ENCODE measurements at regions not wholly inside any gene's neighbourhood (a gene's known extent, or its start where the extent isn't known, plus 50 kb on each side); places are given as distances from the start of the nearest gene placed in this dataset.

DNA sequence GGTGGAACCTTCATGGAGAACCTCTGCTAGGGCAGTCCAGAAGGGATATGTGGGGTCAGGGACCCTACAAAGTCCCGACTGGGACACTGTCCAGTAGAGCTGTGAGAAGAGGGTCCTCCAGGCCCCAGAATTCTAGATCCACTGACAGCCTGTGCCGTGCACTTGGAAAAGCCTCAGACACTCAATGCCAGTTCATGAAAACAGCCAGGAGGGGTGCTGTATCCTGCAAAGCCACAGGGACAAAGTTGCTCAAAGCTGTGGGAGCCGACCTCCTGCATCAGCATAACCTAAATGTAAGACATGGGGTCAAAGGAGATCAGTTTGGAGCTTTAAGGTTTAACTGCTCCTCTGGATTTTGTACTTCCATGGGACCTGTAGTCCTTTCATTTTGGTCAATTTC is 448.8 kb upstream of the CADM2 start:
- DNase-seq (ENCODE audit: low read depth in 1 of 2, low spot score in 1 of 2) (peak in 1 of 2 experiments; percentile 1), FAIRE-seq (no peak), ATAC-seq (no peak)
- Histone ChIP-seq H3K4me3 (no peak overlapping the region), H3K9me3 (no peaks in the 10 kb centered on the region), H3K4me1 (no peaks in the 10 kb centered on the region), H3K27ac (no peak overlapping the region), H3K4me2 (no peak overlapping the region)
- 8% methylated on average over 3 of the region's 3 CpGs for WGBS (ENCODE audit: missing lambda C conversion rate)
- no peak for TF ChIP-seq MAZ (IDR thresholded peaks at IDR 0.05; ENCODE audit: borderline replicate concordance, low read depth, low read length)
- no peak for TF ChIP-seq RNF2 (IDR thresholded peaks at IDR 0.05; ENCODE audit: borderline replicate concordance, low read depth)
- TF ChIP-seq JUN (IDR thresholded peaks at IDR 0.05), result no peak
- no peak for TF ChIP-seq SREBF2 (IDR thresholded peaks at IDR 0.05)
- TF ChIP-seq, protein P1, sequence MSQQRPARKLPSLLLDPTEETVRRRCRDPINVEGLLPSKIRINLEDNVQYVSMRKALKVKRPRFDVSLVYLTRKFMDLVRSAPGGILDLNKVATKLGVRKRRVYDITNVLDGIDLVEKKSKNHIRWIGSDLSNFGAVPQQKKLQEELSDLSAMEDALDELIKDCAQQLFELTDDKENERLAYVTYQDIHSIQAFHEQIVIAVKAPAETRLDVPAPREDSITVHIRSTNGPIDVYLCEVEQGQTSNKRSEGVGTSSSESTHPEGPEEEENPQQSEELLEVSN (IDR thresholded peaks at IDR 0.05; ENCODE audit: borderline replicate concordance, low read depth), result no peak
- TF ChIP-seq NR3C1 (IDR thresholded peaks at IDR 0.05), result no peak
- TF ChIP-seq, protein P2, sequence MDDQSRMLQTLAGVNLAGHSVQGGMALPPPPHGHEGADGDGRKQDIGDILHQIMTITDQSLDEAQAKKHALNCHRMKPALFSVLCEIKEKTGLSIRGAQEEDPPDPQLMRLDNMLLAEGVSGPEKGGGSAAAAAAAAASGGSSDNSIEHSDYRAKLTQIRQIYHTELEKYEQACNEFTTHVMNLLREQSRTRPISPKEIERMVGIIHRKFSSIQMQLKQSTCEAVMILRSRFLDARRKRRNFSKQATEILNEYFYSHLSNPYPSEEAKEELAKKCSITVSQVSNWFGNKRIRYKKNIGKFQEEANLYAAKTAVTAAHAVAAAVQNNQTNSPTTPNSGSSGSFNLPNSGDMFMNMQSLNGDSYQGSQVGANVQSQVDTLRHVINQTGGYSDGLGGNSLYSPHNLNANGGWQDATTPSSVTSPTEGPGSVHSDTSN (IDR thresholded peaks at IDR 0.05), result no peak
- TF ChIP-seq, protein P3, sequence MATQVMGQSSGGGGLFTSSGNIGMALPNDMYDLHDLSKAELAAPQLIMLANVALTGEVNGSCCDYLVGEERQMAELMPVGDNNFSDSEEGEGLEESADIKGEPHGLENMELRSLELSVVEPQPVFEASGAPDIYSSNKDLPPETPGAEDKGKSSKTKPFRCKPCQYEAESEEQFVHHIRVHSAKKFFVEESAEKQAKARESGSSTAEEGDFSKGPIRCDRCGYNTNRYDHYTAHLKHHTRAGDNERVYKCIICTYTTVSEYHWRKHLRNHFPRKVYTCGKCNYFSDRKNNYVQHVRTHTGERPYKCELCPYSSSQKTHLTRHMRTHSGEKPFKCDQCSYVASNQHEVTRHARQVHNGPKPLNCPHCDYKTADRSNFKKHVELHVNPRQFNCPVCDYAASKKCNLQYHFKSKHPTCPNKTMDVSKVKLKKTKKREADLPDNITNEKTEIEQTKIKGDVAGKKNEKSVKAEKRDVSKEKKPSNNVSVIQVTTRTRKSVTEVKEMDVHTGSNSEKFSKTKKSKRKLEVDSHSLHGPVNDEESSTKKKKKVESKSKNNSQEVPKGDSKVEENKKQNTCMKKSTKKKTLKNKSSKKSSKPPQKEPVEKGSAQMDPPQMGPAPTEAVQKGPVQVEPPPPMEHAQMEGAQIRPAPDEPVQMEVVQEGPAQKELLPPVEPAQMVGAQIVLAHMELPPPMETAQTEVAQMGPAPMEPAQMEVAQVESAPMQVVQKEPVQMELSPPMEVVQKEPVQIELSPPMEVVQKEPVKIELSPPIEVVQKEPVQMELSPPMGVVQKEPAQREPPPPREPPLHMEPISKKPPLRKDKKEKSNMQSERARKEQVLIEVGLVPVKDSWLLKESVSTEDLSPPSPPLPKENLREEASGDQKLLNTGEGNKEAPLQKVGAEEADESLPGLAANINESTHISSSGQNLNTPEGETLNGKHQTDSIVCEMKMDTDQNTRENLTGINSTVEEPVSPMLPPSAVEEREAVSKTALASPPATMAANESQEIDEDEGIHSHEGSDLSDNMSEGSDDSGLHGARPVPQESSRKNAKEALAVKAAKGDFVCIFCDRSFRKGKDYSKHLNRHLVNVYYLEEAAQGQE (IDR thresholded peaks at IDR 0.05), result no peak
- TF ChIP-seq TP53 (CRISPR knock-in tag; IDR thresholded peaks at IDR 0.05), result no peak
- no peak for TF ChIP-seq EP300 (IDR thresholded peaks at IDR 0.05)
- TF ChIP-seq TFCP2L1 (CRISPR knock-in tag; IDR thresholded peaks at IDR 0.05), result no peak
- TF ChIP-seq JUNB (IDR thresholded peaks at IDR 0.05), result no peak
- TF ChIP-seq HOXB13 (CRISPR knock-in tag; IDR thresholded peaks at IDR 0.05; ENCODE audit: low read depth), result no peak
- no peak for TF ChIP-seq CHD4 (IDR thresholded peaks at IDR 0.05; ENCODE audit: borderline replicate concordance)
- no peak for TF ChIP-seq CBX2 (IDR thresholded peaks at IDR 0.05; ENCODE audit: borderline replicate concordance, low read depth)
- ChIA-PET CTCF (no interaction called here), POLR2A (no interaction called here)

DNA sequence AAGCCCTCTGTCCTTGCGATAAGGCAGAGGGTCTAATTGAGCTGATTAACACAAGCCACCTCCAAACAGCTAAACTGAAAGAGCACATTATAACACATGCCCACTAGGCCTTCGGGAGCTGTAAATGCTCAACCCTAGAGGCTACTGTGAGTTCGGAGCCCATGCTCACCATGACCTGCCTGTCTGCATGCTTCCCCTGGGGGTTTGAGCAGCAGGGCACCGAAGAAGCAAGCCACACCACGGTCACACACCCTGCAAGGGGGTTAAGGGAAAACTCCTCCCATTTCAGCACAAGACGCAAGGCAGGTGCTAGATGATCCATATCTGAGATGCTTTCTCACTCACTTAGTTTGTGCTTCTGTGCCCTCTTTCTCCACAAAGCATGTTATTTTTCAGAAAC is 435.9 kb upstream of the CADM2 start:
- no peaks in the 10 kb centered on the region for H3K4me1 ChIP-seq
- H3K4me2 ChIP-seq, result no peak overlapping the region
- no peak for ATAC-seq
- no peak overlapping the region for H3K4me3 ChIP-seq
- ChIA-PET POLR2A (no interaction called here), CTCF (interaction anchor here (0.6 kb wide), 1 partner anchor 897 kb away, joined by 4 read pairs; no protein-coding TSS in a partner anchor)
- peaks cover 2% of the 10 kb centered on the region; the same call in 1 of the 3 replicates for H3K9me3 ChIP-seq
- H3K27ac ChIP-seq, result no peak overlapping the region
- WGBS (ENCODE audit: missing lambda C conversion rate), result 16% methylated on average over 6 of the region's 6 CpGs
- no peak for FAIRE-seq
- TF ChIP-seq SMC3 (IDR thresholded peaks at IDR 0.05), result no peak
- TF ChIP-seq CHD2 (IDR thresholded peaks at IDR 0.05; ENCODE audit: low read length, partially characterized antibody), result no peak
- no peak for DNase-seq (ENCODE audit: low read depth in 1 of 2, low spot score in 1 of 2)

DNA sequence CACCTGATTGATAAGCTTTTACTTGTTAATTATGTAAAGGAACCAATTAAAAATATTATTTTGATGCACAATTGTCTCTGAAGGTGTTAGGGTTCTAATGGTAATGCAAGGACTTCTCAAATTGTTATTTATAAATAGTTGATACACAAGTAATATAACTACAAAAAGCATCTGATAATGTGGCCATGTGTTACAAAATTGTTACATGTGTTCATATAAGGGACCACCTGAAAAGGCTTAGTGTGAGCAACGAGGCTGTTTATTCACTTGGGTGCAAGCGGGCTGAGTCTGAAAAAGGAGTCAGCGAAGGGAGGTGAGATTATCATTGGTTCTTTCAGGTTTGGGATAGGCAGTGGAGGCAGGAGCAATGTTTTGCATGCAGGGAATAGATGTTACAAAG is 421.9 kb upstream of the CADM2 start:
- ChIA-PET POLR2A (no interaction called here), CTCF (interaction anchor here (0.6 kb wide), 1 partner anchor 92 kb away, joined by 3 read pairs; no protein-coding TSS in a partner anchor)
- DNase-seq (ENCODE audit: low read depth in 1 of 2, low spot score in 1 of 2) (no peak), ATAC-seq (no peak), FAIRE-seq (no peak)
- no peak overlapping the region for H3K4me2 ChIP-seq
- no peaks in the 10 kb centered on the region for H3K9me3 ChIP-seq
- 17% methylated on average over 3 of the region's 3 CpGs for WGBS (ENCODE audit: missing lambda C conversion rate)
- H3K4me3 ChIP-seq, result no peak overlapping the region
- H3K27ac ChIP-seq, result no peak overlapping the region
- H3K4me1 ChIP-seq, result no peaks in the 10 kb centered on the region
- TF ChIP-seq, protein P4, sequence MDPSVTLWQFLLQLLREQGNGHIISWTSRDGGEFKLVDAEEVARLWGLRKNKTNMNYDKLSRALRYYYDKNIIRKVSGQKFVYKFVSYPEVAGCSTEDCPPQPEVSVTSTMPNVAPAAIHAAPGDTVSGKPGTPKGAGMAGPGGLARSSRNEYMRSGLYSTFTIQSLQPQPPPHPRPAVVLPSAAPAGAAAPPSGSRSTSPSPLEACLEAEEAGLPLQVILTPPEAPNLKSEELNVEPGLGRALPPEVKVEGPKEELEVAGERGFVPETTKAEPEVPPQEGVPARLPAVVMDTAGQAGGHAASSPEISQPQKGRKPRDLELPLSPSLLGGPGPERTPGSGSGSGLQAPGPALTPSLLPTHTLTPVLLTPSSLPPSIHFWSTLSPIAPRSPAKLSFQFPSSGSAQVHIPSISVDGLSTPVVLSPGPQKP (IDR thresholded peaks at IDR 0.05; ENCODE audit: low read depth, low read length), result no peak
- TF ChIP-seq PHF8 (IDR thresholded peaks at IDR 0.05; ENCODE audit: borderline replicate concordance, low read depth) (no peak), HOXB5 (CRISPR knock-in tag; IDR thresholded peaks at IDR 0.05) (no peak), JUN (IDR thresholded peaks at IDR 0.05) (no peak), ZNF302 (CRISPR knock-in tag; IDR thresholded peaks at IDR 0.05) (no peak), RARB (CRISPR knock-in tag; IDR thresholded peaks at IDR 0.05) (no peak), FOSB (CRISPR knock-in tag; IDR thresholded peaks at IDR 0.05) (no peak)
- TF ChIP-seq, protein P3 (IDR thresholded peaks at IDR 0.05), result no peak
- TF ChIP-seq, protein P5, sequence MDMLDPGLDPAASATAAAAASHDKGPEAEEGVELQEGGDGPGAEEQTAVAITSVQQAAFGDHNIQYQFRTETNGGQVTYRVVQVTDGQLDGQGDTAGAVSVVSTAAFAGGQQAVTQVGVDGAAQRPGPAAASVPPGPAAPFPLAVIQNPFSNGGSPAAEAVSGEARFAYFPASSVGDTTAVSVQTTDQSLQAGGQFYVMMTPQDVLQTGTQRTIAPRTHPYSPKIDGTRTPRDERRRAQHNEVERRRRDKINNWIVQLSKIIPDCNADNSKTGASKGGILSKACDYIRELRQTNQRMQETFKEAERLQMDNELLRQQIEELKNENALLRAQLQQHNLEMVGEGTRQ (IDR thresholded peaks at IDR 0.05), result no peak

Data from A549 (cell line).